ENCODE measurements at regions not wholly inside any gene's neighbourhood (a gene's known extent, or its start where the extent isn't known, plus 50 kb on each side); places are given as distances from the start of the nearest gene placed in this dataset.

DNA sequence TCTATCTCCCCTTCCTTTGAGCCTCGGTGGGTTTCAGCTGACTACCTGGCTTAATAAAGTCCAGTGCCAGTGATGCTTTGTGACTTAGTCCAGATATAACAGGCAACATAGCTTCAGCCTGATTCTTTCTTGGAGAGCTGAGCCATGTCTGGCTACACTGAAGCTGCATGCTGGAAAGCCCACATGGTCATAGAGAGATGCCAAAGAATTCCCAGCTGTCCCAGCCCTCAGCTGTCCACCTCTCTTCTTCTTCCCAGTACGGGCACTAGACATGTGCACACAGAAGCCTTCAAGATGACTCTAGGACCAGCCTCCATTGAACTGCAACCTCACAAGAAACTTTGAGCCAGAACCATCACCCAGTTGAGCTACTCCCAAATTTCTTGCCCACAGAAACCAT is 154.1 kb upstream of the MYLIP start (continued):
- TF ChIP-seq, protein P1, sequence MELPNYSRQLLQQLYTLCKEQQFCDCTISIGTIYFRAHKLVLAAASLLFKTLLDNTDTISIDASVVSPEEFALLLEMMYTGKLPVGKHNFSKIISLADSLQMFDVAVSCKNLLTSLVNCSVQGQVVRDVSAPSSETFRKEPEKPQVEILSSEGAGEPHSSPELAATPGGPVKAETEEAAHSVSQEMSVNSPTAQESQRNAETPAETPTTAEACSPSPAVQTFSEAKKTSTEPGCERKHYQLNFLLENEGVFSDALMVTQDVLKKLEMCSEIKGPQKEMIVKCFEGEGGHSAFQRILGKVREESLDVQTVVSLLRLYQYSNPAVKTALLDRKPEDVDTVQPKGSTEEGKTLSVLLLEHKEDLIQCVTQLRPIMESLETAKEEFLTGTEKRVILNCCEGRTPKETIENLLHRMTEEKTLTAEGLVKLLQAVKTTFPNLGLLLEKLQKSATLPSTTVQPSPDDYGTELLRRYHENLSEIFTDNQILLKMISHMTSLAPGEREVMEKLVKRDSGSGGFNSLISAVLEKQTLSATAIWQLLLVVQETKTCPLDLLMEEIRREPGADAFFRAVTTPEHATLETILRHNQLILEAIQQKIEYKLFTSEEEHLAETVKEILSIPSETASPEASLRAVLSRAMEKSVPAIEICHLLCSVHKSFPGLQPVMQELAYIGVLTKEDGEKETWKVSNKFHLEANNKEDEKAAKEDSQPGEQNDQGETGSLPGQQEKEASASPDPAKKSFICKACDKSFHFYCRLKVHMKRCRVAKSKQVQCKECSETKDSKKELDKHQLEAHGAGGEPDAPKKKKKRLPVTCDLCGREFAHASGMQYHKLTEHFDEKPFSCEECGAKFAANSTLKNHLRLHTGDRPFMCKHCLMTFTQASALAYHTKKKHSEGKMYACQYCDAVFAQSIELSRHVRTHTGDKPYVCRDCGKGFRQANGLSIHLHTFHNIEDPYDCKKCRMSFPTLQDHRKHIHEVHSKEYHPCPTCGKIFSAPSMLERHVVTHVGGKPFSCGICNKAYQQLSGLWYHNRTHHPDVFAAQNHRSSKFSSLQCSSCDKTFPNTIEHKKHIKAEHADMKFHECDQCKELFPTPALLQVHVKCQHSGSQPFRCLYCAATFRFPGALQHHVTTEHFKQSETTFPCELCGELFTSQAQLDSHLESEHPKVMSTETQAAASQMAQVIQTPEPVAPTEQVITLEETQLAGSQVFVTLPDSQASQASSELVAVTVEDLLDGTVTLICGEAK (IDR thresholded peaks at IDR 0.05; ENCODE audit: borderline replicate concordance), result no peak
- TF ChIP-seq SUZ12 (IDR thresholded peaks at IDR 0.05; ENCODE audit: unreplicated experiment), result no peak
- TF ChIP-seq, protein P2, sequence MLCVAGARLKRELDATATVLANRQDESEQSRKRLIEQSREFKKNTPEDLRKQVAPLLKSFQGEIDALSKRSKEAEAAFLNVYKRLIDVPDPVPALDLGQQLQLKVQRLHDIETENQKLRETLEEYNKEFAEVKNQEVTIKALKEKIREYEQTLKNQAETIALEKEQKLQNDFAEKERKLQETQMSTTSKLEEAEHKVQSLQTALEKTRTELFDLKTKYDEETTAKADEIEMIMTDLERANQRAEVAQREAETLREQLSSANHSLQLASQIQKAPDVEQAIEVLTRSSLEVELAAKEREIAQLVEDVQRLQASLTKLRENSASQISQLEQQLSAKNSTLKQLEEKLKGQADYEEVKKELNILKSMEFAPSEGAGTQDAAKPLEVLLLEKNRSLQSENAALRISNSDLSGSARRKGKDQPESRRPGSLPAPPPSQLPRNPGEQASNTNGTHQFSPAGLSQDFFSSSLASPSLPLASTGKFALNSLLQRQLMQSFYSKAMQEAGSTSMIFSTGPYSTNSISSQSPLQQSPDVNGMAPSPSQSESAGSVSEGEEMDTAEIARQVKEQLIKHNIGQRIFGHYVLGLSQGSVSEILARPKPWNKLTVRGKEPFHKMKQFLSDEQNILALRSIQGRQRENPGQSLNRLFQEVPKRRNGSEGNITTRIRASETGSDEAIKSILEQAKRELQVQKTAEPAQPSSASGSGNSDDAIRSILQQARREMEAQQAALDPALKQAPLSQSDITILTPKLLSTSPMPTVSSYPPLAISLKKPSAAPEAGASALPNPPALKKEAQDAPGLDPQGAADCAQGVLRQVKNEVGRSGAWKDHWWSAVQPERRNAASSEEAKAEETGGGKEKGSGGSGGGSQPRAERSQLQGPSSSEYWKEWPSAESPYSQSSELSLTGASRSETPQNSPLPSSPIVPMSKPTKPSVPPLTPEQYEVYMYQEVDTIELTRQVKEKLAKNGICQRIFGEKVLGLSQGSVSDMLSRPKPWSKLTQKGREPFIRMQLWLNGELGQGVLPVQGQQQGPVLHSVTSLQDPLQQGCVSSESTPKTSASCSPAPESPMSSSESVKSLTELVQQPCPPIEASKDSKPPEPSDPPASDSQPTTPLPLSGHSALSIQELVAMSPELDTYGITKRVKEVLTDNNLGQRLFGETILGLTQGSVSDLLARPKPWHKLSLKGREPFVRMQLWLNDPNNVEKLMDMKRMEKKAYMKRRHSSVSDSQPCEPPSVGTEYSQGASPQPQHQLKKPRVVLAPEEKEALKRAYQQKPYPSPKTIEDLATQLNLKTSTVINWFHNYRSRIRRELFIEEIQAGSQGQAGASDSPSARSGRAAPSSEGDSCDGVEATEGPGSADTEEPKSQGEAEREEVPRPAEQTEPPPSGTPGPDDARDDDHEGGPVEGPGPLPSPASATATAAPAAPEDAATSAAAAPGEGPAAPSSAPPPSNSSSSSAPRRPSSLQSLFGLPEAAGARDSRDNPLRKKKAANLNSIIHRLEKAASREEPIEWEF (IDR thresholded peaks at IDR 0.05; ENCODE audit: insufficient replicate concordance, low read depth, low read length), result no peak
- TF ChIP-seq, protein P3, sequence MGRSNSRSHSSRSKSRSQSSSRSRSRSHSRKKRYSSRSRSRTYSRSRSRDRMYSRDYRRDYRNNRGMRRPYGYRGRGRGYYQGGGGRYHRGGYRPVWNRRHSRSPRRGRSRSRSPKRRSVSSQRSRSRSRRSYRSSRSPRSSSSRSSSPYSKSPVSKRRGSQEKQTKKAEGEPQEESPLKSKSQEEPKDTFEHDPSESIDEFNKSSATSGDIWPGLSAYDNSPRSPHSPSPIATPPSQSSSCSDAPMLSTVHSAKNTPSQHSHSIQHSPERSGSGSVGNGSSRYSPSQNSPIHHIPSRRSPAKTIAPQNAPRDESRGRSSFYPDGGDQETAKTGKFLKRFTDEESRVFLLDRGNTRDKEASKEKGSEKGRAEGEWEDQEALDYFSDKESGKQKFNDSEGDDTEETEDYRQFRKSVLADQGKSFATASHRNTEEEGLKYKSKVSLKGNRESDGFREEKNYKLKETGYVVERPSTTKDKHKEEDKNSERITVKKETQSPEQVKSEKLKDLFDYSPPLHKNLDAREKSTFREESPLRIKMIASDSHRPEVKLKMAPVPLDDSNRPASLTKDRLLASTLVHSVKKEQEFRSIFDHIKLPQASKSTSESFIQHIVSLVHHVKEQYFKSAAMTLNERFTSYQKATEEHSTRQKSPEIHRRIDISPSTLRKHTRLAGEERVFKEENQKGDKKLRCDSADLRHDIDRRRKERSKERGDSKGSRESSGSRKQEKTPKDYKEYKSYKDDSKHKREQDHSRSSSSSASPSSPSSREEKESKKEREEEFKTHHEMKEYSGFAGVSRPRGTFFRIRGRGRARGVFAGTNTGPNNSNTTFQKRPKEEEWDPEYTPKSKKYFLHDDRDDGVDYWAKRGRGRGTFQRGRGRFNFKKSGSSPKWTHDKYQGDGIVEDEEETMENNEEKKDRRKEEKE (IDR thresholded peaks at IDR 0.05), result no peak

Measured in GM12878 (cell line).